HCT116 (cell line): ENCODE measurements at regions not wholly inside any gene's neighbourhood (a gene's known extent, or its start where the extent isn't known, plus 50 kb on each side); places are given as distances from the start of the nearest gene placed in this dataset.
"Not testable (repeated sequence)": the region's sequence is repeated elsewhere in the genome, so short reads cannot be mapped to it uniquely, and the experiment has no call there.

ENCODE experiments used
- ATAC-seq: fragments of 200-7000 bp; cut with Tn5 transposase; 2 replicates; pipeline ENCODE4 v1.9.1; 2020; ENCODE audit warnings: mild to moderate bottlenecking, moderate library complexity
- BruUV-seq: library from RNA; stranded (reverse); fragments of 400-500 nt; replicated peaks from 2 replicates; lab custom pipeline; 2021; lab: Mats Ljungman, UMichigan
- CTCF ChIA-PET: fragments of 300-600 bp; sonication (Branson Sonifier 250); formaldehyde crosslinking; loops from one replicate; lab custom pipeline; 2021; ENCODE audit warnings: antibody characterized with exemption; lab: Charles Lee
- POLR2A ChIA-PET: fragments of 300-600, 350-600 bp; sonication (Branson Sonifier 250); formaldehyde crosslinking; loops from one replicate; lab custom pipeline; 2021; ENCODE audit warnings: antibody characterized with exemption; lab: Charles Lee
- RAD21 ChIA-PET, 2 experiments: fragments of 300-600 bp; sonication (Branson Sonifier 250); formaldehyde crosslinking; loops; one replicate each; lab custom pipeline; 2023; ENCODE audit warnings: low total read pairs in 2 of 2; ENCODE audit not compliant: uncharacterized antibody in 2 of 2, unreplicated experiment in 2 of 2, low non-redundant PET in 1 of 2; lab: Charles Lee
- DNase-seq: peaks from one replicate; pipeline ENCODE4 v3.0.0-alpha.2; 2010; ENCODE audit warnings: low read depth, low spot score
- H2AFZ ChIP-seq: fragments of 200-600 bp; shearing (Covaris generic), sonication (generic); 2 replicates; pipeline ENCODE4 v1.6.1; 2017; ENCODE audit warnings: low read depth, mixed run types, mixed read lengths, antibody characterized with exemption, low read length; ENCODE audit not compliant: poor library complexity, severe bottlenecking
- H3K27ac ChIP-seq: 2 replicates; pipeline ENCODE4 v1.5.1; 2012; ENCODE audit warnings: low read depth, low read length
- H3K27me3 ChIP-seq: fragments of 200-600 bp; sonication (generic); 2 replicates; pipeline ENCODE4 v1.6.1; 2016; ENCODE audit warnings: mixed run types, low read length, mixed read lengths; ENCODE audit not compliant: insufficient read depth
- H3K36me3 ChIP-seq, 2 experiments: fragments of 200-500 bp in 1 of 2; fragments of 200-600 bp in 1 of 2; sonication (Bioruptor generic) in 1 of 2; sonication (generic) in 1 of 2; 2 replicates each; pipeline versions ENCODE4 v1.5.1 to v1.6.1; 2014 to 2016; ENCODE audit warnings: low read length in 2 of 2, inconsistent platforms in 1 of 2, mixed read lengths in 1 of 2, mixed run types in 1 of 2; ENCODE audit not compliant: insufficient read depth in 2 of 2, control insufficient read depth in 1 of 2
- H3K4me1 ChIP-seq, 2 experiments: fragments of 200-600 bp in 1 of 2; sonication (generic) in 1 of 2; 2 replicates each; pipeline versions ENCODE4 v1.5.1 to v1.6.1; 2012 to 2017; ENCODE audit warnings: low read length in 2 of 2, inconsistent platforms in 1 of 2, mild to moderate bottlenecking in 1 of 2, mixed read lengths in 1 of 2, mixed run types in 1 of 2, moderate library complexity in 1 of 2; ENCODE audit not compliant: insufficient read depth in 2 of 2, control insufficient read depth in 1 of 2
- H3K4me2 ChIP-seq: fragments of 200-600 bp; sonication (generic); 2 replicates; pipeline ENCODE4 v1.6.1; 2017; ENCODE audit warnings: mixed run types, low read length, mixed read lengths
- H3K4me3 ChIP-seq, 2 experiments: fragments of 200-600 bp in 1 of 2; sonication (generic) in 1 of 2; replicated peaks in 1 of 2; 2 replicates each; pipeline ENCODE4 v1.5.1; 2011 to 2016; ENCODE audit warnings: low read length in 2 of 2, control low read depth in 1 of 2, low read depth in 1 of 2, mild to moderate bottlenecking in 1 of 2, mixed read lengths in 1 of 2, mixed run types in 1 of 2
- H3K79me2 ChIP-seq: fragments of 200-600 bp; sonication (generic); 2 replicates; pipeline ENCODE4 v1.6.1; 2017; ENCODE audit warnings: mild to moderate bottlenecking, mixed run types, low read length, moderate library complexity, mixed read lengths; ENCODE audit not compliant: insufficient read depth
- H3K9ac ChIP-seq: fragments of 200-600 bp; sonication (generic); 2 replicates; pipeline ENCODE4 v1.6.1; 2016; ENCODE audit warnings: low read length, mixed read lengths
- H3K9me2 ChIP-seq: fragments of 200-600 bp; sonication (generic), shearing (Covaris generic); 2 replicates; pipeline ENCODE4 v1.6.1; 2017; ENCODE audit warnings: mixed run types, mild to moderate bottlenecking, moderate library complexity; ENCODE audit not compliant: insufficient read depth
- H3K9me3 ChIP-seq, 2 experiments: fragments of 200-500 bp in 1 of 2; fragments of 200-600 bp in 1 of 2; sonication (Bioruptor generic) in 1 of 2; sonication (generic) in 1 of 2; 2 replicates each; pipeline ENCODE4 v1.6.1; 2014 to 2017; ENCODE audit warnings: low read length in 2 of 2, mixed read lengths in 2 of 2, inconsistent platforms in 1 of 2, low read depth in 1 of 2, mild to moderate bottlenecking in 1 of 2, mixed run types in 1 of 2, moderate library complexity in 1 of 2; ENCODE audit not compliant: control insufficient read depth in 1 of 2, insufficient read depth in 1 of 2
- H4K20me1 ChIP-seq: fragments of 200-600 bp; sonication (generic), shearing (Covaris generic); 2 replicates; pipeline ENCODE4 v1.6.1; 2017; ENCODE audit warnings: mixed run types, mild to moderate bottlenecking, moderate library complexity; ENCODE audit not compliant: insufficient read depth
- intact Hi-C: fragments of 100-400 bp; cut with micrococcal nuclease; formaldehyde crosslinking; loops from 2 replicates; pipeline ENCODE4 v1.10.0; 2022

GRCh38 chr22:11030571-11031410, 4497.2 kb upstream of the OR11H1 start:
- CTCF ChIA-PET, RAD21 ChIA-PET, intact Hi-C loops, BruUV-seq, H3K9ac ChIP-seq, H3K36me3 ChIP-seq, H4K20me1 ChIP-seq, DNase-seq, H3K4me3 ChIP-seq, H3K4me2 ChIP-seq, H3K9me2 ChIP-seq, POLR2A ChIA-PET, H3K27me3 ChIP-seq, H3K4me1 ChIP-seq, H3K27ac ChIP-seq, H2AFZ ChIP-seq, ATAC-seq, H3K79me2 ChIP-seq: not testable (repeated sequence)
- peaks cover 55 to 58% of the 10 kb centered on the region in 2 experiments for H3K9me3 ChIP-seq

DNA sequence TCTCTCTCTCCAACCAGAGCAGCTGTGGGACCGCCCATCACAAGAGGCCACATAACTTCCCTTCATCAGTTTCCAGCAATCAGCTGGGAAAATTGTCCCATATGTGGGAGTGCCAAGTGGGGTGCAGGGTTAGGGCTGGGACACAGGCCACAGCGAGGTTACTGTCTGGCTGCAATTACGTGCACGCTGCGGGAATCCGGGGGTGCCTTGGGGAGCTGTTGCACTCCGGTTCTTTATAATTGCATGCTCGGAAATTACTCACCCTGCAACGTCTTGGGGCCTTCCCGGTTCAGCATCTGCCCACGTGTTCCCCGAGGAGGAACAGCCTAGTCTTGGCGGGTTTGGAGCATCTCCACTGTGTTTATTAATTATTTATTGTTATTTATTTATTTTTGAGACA, 4495.9 kb upstream of the OR11H1 start:
- H3K9me3 ChIP-seq = peaks cover 60 to 65% of the 10 kb centered on the region in 2 experiments
- H3K4me3 ChIP-seq, H3K4me1 ChIP-seq, RAD21 ChIA-PET, CTCF ChIA-PET, BruUV-seq, H3K27me3 ChIP-seq, ATAC-seq, H3K4me2 ChIP-seq, H3K36me3 ChIP-seq, H4K20me1 ChIP-seq, DNase-seq, H3K9me2 ChIP-seq, POLR2A ChIA-PET, intact Hi-C loops, H3K9ac ChIP-seq, H2AFZ ChIP-seq, H3K79me2 ChIP-seq, H3K27ac ChIP-seq: not testable (repeated sequence)

- BruUV-seq = not testable (repeated sequence)
These were observed 4493.4 kb upstream of the OR11H1 start for GRCh38 chr22:11034660-11034987.

DNA sequence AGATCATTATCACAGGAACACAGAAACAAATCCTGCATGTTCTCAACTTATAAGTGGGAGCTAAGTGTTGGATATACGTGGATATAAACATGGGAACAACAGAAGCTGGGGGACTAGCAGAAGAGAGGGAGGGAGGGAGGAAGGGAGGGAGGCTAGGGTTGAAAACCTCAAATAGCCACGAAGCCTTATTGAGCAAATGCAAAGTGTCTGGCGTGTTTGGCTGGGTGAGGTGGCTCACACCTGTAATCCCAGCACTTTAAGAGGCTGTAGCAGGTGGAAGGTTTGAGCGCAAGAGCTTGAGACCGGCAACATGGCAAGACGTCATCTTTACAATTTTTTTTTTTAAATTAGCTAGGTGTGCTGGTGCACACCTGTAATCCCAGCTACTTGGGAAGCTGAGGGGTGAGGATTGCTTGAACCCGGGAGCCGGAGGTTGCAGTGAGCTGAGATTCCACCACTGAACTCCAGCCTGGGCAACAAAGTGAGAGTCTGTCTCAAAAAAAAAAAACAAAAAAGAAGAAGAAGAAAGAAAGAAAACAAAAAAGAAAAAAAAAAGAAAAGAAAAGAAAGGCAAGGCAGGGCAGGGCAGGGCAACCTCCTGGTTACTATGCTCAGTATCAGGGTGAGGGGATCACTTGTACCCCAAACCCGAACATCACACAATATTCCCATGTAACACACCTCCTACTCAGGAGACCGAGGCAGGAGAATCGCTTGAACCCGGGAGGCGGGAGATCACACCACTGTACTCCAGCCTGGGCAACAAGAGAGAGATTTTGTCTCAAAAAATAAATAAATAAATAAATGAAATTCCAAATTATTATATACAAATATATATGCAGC, 4492.7 kb upstream of the OR11H1 start:
- H3K9me2 ChIP-seq, H2AFZ ChIP-seq, POLR2A ChIA-PET, CTCF ChIA-PET, H3K79me2 ChIP-seq, intact Hi-C loops, H3K4me2 ChIP-seq, H3K4me3 ChIP-seq, H3K9ac ChIP-seq, RAD21 ChIA-PET, H4K20me1 ChIP-seq, H3K4me1 ChIP-seq, DNase-seq, H3K27me3 ChIP-seq, H3K27ac ChIP-seq, BruUV-seq, H3K36me3 ChIP-seq, ATAC-seq: not testable (repeated sequence)
- peaks cover 56 to 65% of the 10 kb centered on the region in 2 experiments for H3K9me3 ChIP-seq

More at GRCh38 chr22:11034660-11034987, 4493.4 kb upstream of the OR11H1 start:
- H3K36me3 ChIP-seq, intact Hi-C loops, H3K9me2 ChIP-seq, RAD21 ChIA-PET, H2AFZ ChIP-seq, H4K20me1 ChIP-seq, CTCF ChIA-PET, H3K79me2 ChIP-seq, H3K27me3 ChIP-seq, H3K9ac ChIP-seq, H3K4me2 ChIP-seq, H3K27ac ChIP-seq, H3K4me1 ChIP-seq, ATAC-seq, POLR2A ChIA-PET, H3K4me3 ChIP-seq, DNase-seq: not testable (repeated sequence)
- H3K9me3 ChIP-seq = peaks cover 59 to 71% of the 10 kb centered on the region in 2 experiments
